ENCODE measurements at regions not wholly inside any gene's neighbourhood (a gene's known extent, or its start where the extent isn't known, plus 50 kb on each side); places are given as distances from the start of the nearest gene placed in this dataset.

- DNase-seq (ENCODE audit: low spot score): no peak
These were observed 51.8 kb upstream of the CASZ1 start for GRCh38 chr1:10848109-10848684.

- no peak for DNase-seq (ENCODE audit: low spot score)
These were observed 53.6 kb upstream of the CASZ1 start for GRCh38 chr1:10850026-10850425.

- no peak for DNase-seq (ENCODE audit: low spot score)
These were observed 54.9 kb upstream of the CASZ1 start for GRCh38 chr1:10851024-10852013.

GRCh38 chr1:10852018-10852417 lies 55.6 kb upstream of the CASZ1 start:
- no peak for DNase-seq (ENCODE audit: low spot score)

- no peak for DNase-seq (ENCODE audit: low spot score)
These were observed 56.0 kb upstream of the CASZ1 start for GRCh38 chr1:10852486-10852885.

GRCh38 chr1:10852998-10853520 lies 56.6 kb upstream of the CASZ1 start:
- DNase-seq (ENCODE audit: low spot score): no peak

GRCh38 chr1:10853701-10854100 lies 57.3 kb upstream of the CASZ1 start:
- DNase-seq (ENCODE audit: low spot score): no peak

GRCh38 chr1:10854856-10855459 lies 58.5 kb upstream of the CASZ1 start:
- no peak for DNase-seq (ENCODE audit: low spot score)

- no peak for DNase-seq (ENCODE audit: low spot score)
These were observed 59.8 kb upstream of the CASZ1 start for GRCh38 chr1:10856176-10856683.

- no peak for DNase-seq (ENCODE audit: low spot score)
These were observed 60.6 kb upstream of the CASZ1 start for GRCh38 chr1:10856863-10857598.

- no peak for DNase-seq (ENCODE audit: low spot score)
These were observed 61.2 kb upstream of the CASZ1 start for GRCh38 chr1:10857687-10858086.

- no peak for DNase-seq (ENCODE audit: low spot score)
These were observed 63.8 kb upstream of the CASZ1 start for GRCh38 chr1:10860218-10860617.

- DNase-seq (ENCODE audit: low spot score): no peak
These were observed 64.2 kb upstream of the CASZ1 start for GRCh38 chr1:10860682-10861081.

- no peak for DNase-seq (ENCODE audit: low spot score)
These were observed 65.4 kb upstream of the CASZ1 start for GRCh38 chr1:10861822-10862221.

GRCh38 chr1:10862743-10863335 lies 66.4 kb upstream of the CASZ1 start:
- DNase-seq (ENCODE audit: low spot score): no peak

GRCh38 chr1:10863886-10864285 lies 67.4 kb upstream of the CASZ1 start:
- DNase-seq (ENCODE audit: low spot score): no peak

- DNase-seq (ENCODE audit: low spot score): no peak
These were observed 68.3 kb upstream of the CASZ1 start for GRCh38 chr1:10864776-10865175.

- DNase-seq (ENCODE audit: low spot score): no peak
These were observed 69.3 kb upstream of the CASZ1 start for GRCh38 chr1:10865518-10866320.

GRCh38 chr1:10866321-10867093 lies 70.1 kb upstream of the CASZ1 start:
- DNase-seq (ENCODE audit: low spot score): no peak

All from CD4-positive, alpha-beta T cell treated with Interleukin-6 at 100 ng/mL for 8 hours (primary cell).